Uterus (tissue), 3 donors: ENCODE measurements at regions not wholly inside any gene's neighbourhood (a gene's known extent, or its start where the extent isn't known, plus 50 kb on each side); places are given as distances from the start of the nearest gene placed in this dataset.
A peak's percentile ranks its signal among the peaks of the same experiment; 100 is the strongest.

Source experiments
- DNase-seq, 2 donors: peaks; one replicate each; pipeline ENCODE4 v3.0.0-alpha.2; 2019 to 2020
- H3K27ac ChIP-seq, 2 donors: fragments of 200-600 bp; sonication (generic); 1 replicate in 1 of 2; 2 replicates in 1 of 2; pipeline ENCODE4 v1.5.1; 2016 to 2018
- H3K27me3 ChIP-seq, 2 donors: fragments of 200-600 bp; sonication (generic); one replicate each; pipeline ENCODE4 v1.5.1; 2018 to 2019; ENCODE audit warnings: control low read depth in 1 of 2
- H3K36me3 ChIP-seq, 2 donors: fragments of 200-600 bp; sonication (generic); one replicate each; pipeline ENCODE4 v1.5.1; 2019; ENCODE audit warnings: control low read depth in 1 of 2
- H3K4me1 ChIP-seq, 2 donors: fragments of 200-600 bp; sonication (generic); one replicate each; pipeline ENCODE4 v1.5.1; 2018 to 2019; ENCODE audit warnings: control low read depth in 1 of 2
- H3K4me3 ChIP-seq, 2 donors: fragments of 200-600 bp; sonication (generic); 1 replicate in 1 of 2; 2 replicates in 1 of 2; pipeline ENCODE4 v1.5.1; 2018 to 2019; ENCODE audit warnings: mild to moderate bottlenecking in 1 of 2
- H3K9me3 ChIP-seq, 2 donors: fragments of 200-600 bp; sonication (generic); one replicate each; pipeline ENCODE4 v1.5.1; 2019; ENCODE audit warnings: control low read depth in 1 of 2
- CTCF ChIP-seq, 4 experiments: fragments of 200-600 bp in 2 of 4; fragments of 450-650 bp in 2 of 4; sonication (generic) in 2 of 4; IDR thresholded peaks; one replicate each; pipeline ENCODE4 v1.5.1; 2016 to 2019; ENCODE audit warnings: antibody characterized with exemption in 4 of 4, mild to moderate bottlenecking in 2 of 4, moderate library complexity in 1 of 4
- POLR2A ChIP-seq, 2 donors: fragments of 450-650 bp; IDR thresholded peaks; one replicate each; pipeline ENCODE4 v1.6.1; 2016; ENCODE audit warnings: antibody characterized with exemption in 2 of 2, mild to moderate bottlenecking in 1 of 2, moderate library complexity in 1 of 2
- intact Hi-C: fragments of 100-400 bp; cut with DNase I; formaldehyde crosslinking; loops from one replicate; pipeline ENCODE4 v1.15.1; 2023; ENCODE audit warnings: low total_unique reads
- donor health status: DM: yes; HTN: yes; CAD: no.

- H3K27me3 ChIP-seq = no peaks in the 10 kb centered on the region
- H3K9me3 ChIP-seq = no peaks in the 10 kb centered on the region
- H3K4me3 ChIP-seq = no peak overlapping the region
- DNase-seq = peak; percentile 31 to 35
- peak overlapping the region; percentile 12 to 45 for H3K27ac ChIP-seq
- TF ChIP-seq POLR2A (IDR thresholded peaks at IDR 0.05) (no peak), CTCF (IDR thresholded peaks at IDR 0.05) (no peak)
- intact Hi-C loops = no loop called here
- H3K36me3 ChIP-seq = no peaks in the 10 kb centered on the region
- H3K4me1 ChIP-seq = no peaks in the 10 kb centered on the region
Measured at GRCh38 chr12:15045451-15045850, 72.6 kb downstream of the PDE6H start.

- no peak for DNase-seq
- no peaks in the 10 kb centered on the region for H3K4me1 ChIP-seq
- TF ChIP-seq POLR2A (IDR thresholded peaks at IDR 0.05) (no peak), CTCF (IDR thresholded peaks at IDR 0.05) (no peak)
- H3K27ac ChIP-seq = peak overlapping the region; percentile 21 to 22
- no peaks in the 10 kb centered on the region for H3K27me3 ChIP-seq
- H3K9me3 ChIP-seq = no peaks in the 10 kb centered on the region
- H3K4me3 ChIP-seq = no peak overlapping the region
- intact Hi-C loops = no loop called here
- no peaks in the 10 kb centered on the region for H3K36me3 ChIP-seq
Measured at GRCh38 chr12:15047611-15048010, 74.8 kb downstream of the PDE6H start.

DNA sequence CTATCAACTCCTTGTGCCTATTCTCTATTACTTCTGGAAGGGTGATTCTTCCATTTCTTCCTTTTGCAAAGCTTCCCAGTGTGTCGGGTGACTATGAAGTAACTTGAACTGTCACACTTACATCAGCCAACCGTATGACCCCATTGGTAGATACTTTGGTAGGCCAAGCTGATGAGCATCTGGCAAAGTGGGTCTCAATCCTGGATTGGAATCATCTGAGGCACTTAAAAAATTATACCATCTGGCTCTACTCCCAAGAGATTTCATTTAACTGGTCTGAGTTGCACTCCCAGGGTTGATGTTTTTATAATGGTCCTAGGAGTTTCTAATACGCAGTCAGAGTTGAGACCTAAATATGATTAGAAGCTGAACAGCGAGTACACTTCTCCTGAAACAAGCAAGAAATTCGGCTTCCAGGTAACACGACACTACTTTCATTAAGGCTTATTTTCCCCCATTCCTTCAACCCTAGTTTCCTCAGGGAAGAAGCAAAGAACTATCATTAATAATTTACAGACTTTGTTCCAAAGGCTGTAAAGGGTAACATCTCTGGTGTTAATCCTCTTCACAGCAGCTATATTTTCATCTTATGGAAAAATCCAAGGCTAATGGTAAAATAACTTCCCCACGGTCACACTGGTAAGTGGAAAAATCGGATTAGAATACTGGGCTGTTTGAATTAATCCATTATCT, 76.8 kb downstream of the PDE6H start:
- intact Hi-C loops = no loop called here
- no peak for DNase-seq
- H3K27me3 ChIP-seq = no peaks in the 10 kb centered on the region
- H3K4me3 ChIP-seq = no peak overlapping the region
- H3K4me1 ChIP-seq = no peaks in the 10 kb centered on the region
- H3K27ac ChIP-seq = peak overlapping the region; percentile 22 to 48
- H3K9me3 ChIP-seq = no peaks in the 10 kb centered on the region
- TF ChIP-seq CTCF (IDR thresholded peaks at IDR 0.05) (no peak), POLR2A (IDR thresholded peaks at IDR 0.05) (no peak)
- H3K36me3 ChIP-seq = no peaks in the 10 kb centered on the region

DNA sequence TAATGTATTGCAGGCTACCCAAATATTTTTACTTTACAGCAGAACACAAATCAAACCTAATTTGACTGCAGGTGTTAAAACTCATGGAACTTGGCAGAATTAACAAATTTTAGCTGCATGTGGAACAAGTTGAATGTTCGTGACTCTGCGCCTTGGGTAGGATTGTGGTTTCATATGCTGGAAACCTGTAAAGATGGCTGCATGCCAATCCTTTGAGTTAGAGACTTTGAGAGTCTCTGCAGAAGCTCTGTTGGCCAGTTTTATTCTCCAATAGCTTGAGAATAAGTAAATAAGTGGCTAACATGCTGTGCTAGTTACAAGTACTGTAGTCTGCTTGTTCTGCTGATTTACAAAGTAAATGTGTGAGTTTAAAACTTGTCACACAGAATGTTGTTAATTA, 77.8 kb downstream of the PDE6H start:
- peak in 1 of 2 donors; percentile 64 for DNase-seq
- no peaks in the 10 kb centered on the region for H3K9me3 ChIP-seq
- peak overlapping the region; percentile 43 to 48 for H3K27ac ChIP-seq
- no peaks in the 10 kb centered on the region for H3K36me3 ChIP-seq
- intact Hi-C loops = no loop called here
- no peak overlapping the region for H3K4me3 ChIP-seq
- no peaks in the 10 kb centered on the region for H3K4me1 ChIP-seq
- H3K27me3 ChIP-seq = no peaks in the 10 kb centered on the region
- TF ChIP-seq POLR2A (IDR thresholded peaks at IDR 0.05) (no peak), CTCF (IDR thresholded peaks at IDR 0.05) (no peak)

- TF ChIP-seq POLR2A (IDR thresholded peaks at IDR 0.05) (no peak), CTCF (IDR thresholded peaks at IDR 0.05) (no peak)
- Histone ChIP-seq H3K4me3 (no peak overlapping the region), H3K36me3 (no peaks in the 10 kb centered on the region), H3K27ac (peak overlapping the region; percentile 30 to 69), H3K9me3 (no peaks in the 10 kb centered on the region), H3K4me1 (peaks cover 0 to 6% of the 10 kb centered on the region in 2 donors), H3K27me3 (no peaks in the 10 kb centered on the region)
- DNase-seq = no peak
- intact Hi-C loops = no loop called here
Measured at GRCh38 chr12:15052691-15053090, 79.8 kb downstream of the PDE6H start.
